SK-N-SH (cell line): ENCODE measurements at regions not wholly inside any gene's neighbourhood (a gene's known extent, or its start where the extent isn't known, plus 50 kb on each side); places are given as distances from the start of the nearest gene placed in this dataset.

Experiments used
- CTCF ChIP-seq: fragments of 200-600 bp; sonication (generic); IDR thresholded peaks from 2 replicates; pipeline ENCODE4 v1.6.1; 2017; ENCODE audit warnings: antibody characterized with exemption, mild to moderate bottlenecking, moderate library complexity
- EP300 ChIP-seq, 2 experiments: IDR thresholded peaks; 2 replicates each; pipeline versions ENCODE4 v1.4.0 to v1.6.1; 2012; ENCODE audit warnings: borderline replicate concordance in 1 of 2, low read depth in 1 of 2, low read length in 1 of 2
- FOXJ3 ChIP-seq: sonication (generic); formaldehyde crosslinking; IDR thresholded peaks from 2 replicates; pipeline ENCODE4 v1.5.1; 2020; ENCODE audit warnings: mild to moderate bottlenecking, missing genetic modification reagents
- FOXM1 ChIP-seq: IDR thresholded peaks from 2 replicates; pipeline ENCODE4 v1.4.0; 2012; ENCODE audit warnings: low read depth, mild to moderate bottlenecking
- GABPA ChIP-seq: IDR thresholded peaks from 2 replicates; pipeline ENCODE4 v1.4.0; 2012; ENCODE audit warnings: low read depth, mild to moderate bottlenecking
- GATA2 ChIP-seq: sonication (generic); formaldehyde crosslinking; IDR thresholded peaks from 2 replicates; pipeline ENCODE4 v1.5.0; 2020; ENCODE audit warnings: mild to moderate bottlenecking, missing genetic modification reagents
- MAX ChIP-seq: IDR thresholded peaks from 2 replicates; pipeline ENCODE4 v1.4.0; 2012; ENCODE audit warnings: low read depth
- NFIC ChIP-seq: IDR thresholded peaks from 2 replicates; pipeline ENCODE4 v1.4.0; 2012; ENCODE audit warnings: borderline replicate concordance
- NRF1 ChIP-seq: IDR thresholded peaks from 2 replicates; pipeline ENCODE4 v1.6.1; 2012; ENCODE audit warnings: low read depth, mild to moderate bottlenecking, low read length
- POLR2AphosphoS5 ChIP-seq: IDR thresholded peaks from 2 replicates; pipeline ENCODE4 v1.6.1; 2012; ENCODE audit warnings: low read depth, low read length
- REST ChIP-seq: IDR thresholded peaks from 2 replicates; pipeline ENCODE4 v1.6.1; 2012; ENCODE audit warnings: mild to moderate bottlenecking, low read depth, low read length, moderate library complexity
- SIN3A ChIP-seq: IDR thresholded peaks from 2 replicates; pipeline ENCODE4 v1.6.1; 2012; ENCODE audit warnings: low read depth, mild to moderate bottlenecking, low read length, moderate library complexity, borderline replicate concordance
- USF2 ChIP-seq: fragments of 150-350 bp; IDR thresholded peaks from 2 replicates; pipeline ENCODE4 v1.6.1; 2017; ENCODE audit warnings: antibody characterized with exemption, low read length, low read depth, borderline replicate concordance

- TF ChIP-seq POLR2AphosphoS5 (no peak), CTCF (no peak), EP300 (IDR thresholded peaks at IDR 0.05; ENCODE audit: borderline replicate concordance in 1 of 2, low read depth in 1 of 2, low read length in 1 of 2) (no peak), FOXJ3 (CRISPR knock-in tag) (no peak), FOXM1 (no peak), NRF1 (no peak), REST (no peak), NFIC (no peak), MAX (no peak), GABPA (no peak), SIN3A (no peak), GATA2 (CRISPR knock-in tag) (no peak), USF2 (no peak)
Measured at GRCh38 chr2:58900246-58901027, 659.3 kb upstream of the FANCL start.
